ENCODE measurements at regions not wholly inside any gene's neighbourhood (a gene's known extent, or its start where the extent isn't known, plus 50 kb on each side); places are given as distances from the start of the nearest gene placed in this dataset.

- TF ChIP-seq SIN3A (IDR thresholded peaks at IDR 0.05; ENCODE audit: borderline replicate concordance, insufficient read depth, low read length) (no peak), FOXP2 (optimal IDR thresholded peaks at IDR 0.05; ENCODE audit: borderline replicate concordance, extremely low read depth, extremely low read length, insufficient read depth) (no peak), POLR2AphosphoS5 (IDR thresholded peaks at IDR 0.05; ENCODE audit: low read depth, low read length) (no peak), REST (IDR thresholded peaks at IDR 0.05; ENCODE audit: insufficient read depth in 1 of 2, low read depth in 2 of 2, low read length in 2 of 2) (no peak), TAF1 (IDR thresholded peaks at IDR 0.05; ENCODE audit: borderline replicate concordance, insufficient read depth, low read length) (no peak)
Observed at GRCh38 chr2:40975151-40975550, 523.3 kb upstream of the SLC8A1 start.

GRCh38 chr2:40997362-40997761, 545.5 kb upstream of the SLC8A1 start:
- no peak for TF ChIP-seq POLR2AphosphoS5 (IDR thresholded peaks at IDR 0.05; ENCODE audit: low read depth, low read length)
- no peak for TF ChIP-seq REST (IDR thresholded peaks at IDR 0.05; ENCODE audit: insufficient read depth in 1 of 2, low read depth in 2 of 2, low read length in 2 of 2)
- no peak for TF ChIP-seq FOXP2 (optimal IDR thresholded peaks at IDR 0.05; ENCODE audit: borderline replicate concordance, extremely low read depth, extremely low read length, insufficient read depth)
- TF ChIP-seq TAF1 (IDR thresholded peaks at IDR 0.05; ENCODE audit: borderline replicate concordance, insufficient read depth, low read length) = no peak
- no peak for TF ChIP-seq SIN3A (IDR thresholded peaks at IDR 0.05; ENCODE audit: borderline replicate concordance, insufficient read depth, low read length)

- TF ChIP-seq SIN3A (IDR thresholded peaks at IDR 0.05; ENCODE audit: borderline replicate concordance, insufficient read depth, low read length) = no peak
- no peak for TF ChIP-seq POLR2AphosphoS5 (IDR thresholded peaks at IDR 0.05; ENCODE audit: low read depth, low read length)
- no peak for TF ChIP-seq FOXP2 (optimal IDR thresholded peaks at IDR 0.05; ENCODE audit: borderline replicate concordance, extremely low read depth, extremely low read length, insufficient read depth)
- TF ChIP-seq TAF1 (IDR thresholded peaks at IDR 0.05; ENCODE audit: borderline replicate concordance, insufficient read depth, low read length) = no peak
- no peak for TF ChIP-seq REST (IDR thresholded peaks at IDR 0.05; ENCODE audit: insufficient read depth in 1 of 2, low read depth in 2 of 2, low read length in 2 of 2)
Observed at GRCh38 chr2:41000374-41000773, 548.5 kb upstream of the SLC8A1 start.

GRCh38 chr2:41000906-41001305, 549.0 kb upstream of the SLC8A1 start:
- TF ChIP-seq FOXP2 (optimal IDR thresholded peaks at IDR 0.05; ENCODE audit: borderline replicate concordance, extremely low read depth, extremely low read length, insufficient read depth) = no peak
- TF ChIP-seq REST (IDR thresholded peaks at IDR 0.05; ENCODE audit: insufficient read depth in 1 of 2, low read depth in 2 of 2, low read length in 2 of 2) = no peak
- TF ChIP-seq TAF1 (IDR thresholded peaks at IDR 0.05; ENCODE audit: borderline replicate concordance, insufficient read depth, low read length) = no peak
- no peak for TF ChIP-seq SIN3A (IDR thresholded peaks at IDR 0.05; ENCODE audit: borderline replicate concordance, insufficient read depth, low read length)

- no peak for TF ChIP-seq FOXP2 (optimal IDR thresholded peaks at IDR 0.05; ENCODE audit: borderline replicate concordance, extremely low read depth, extremely low read length, insufficient read depth)
- TF ChIP-seq POLR2AphosphoS5 (IDR thresholded peaks at IDR 0.05; ENCODE audit: low read depth, low read length) = no peak
- TF ChIP-seq TAF1 (IDR thresholded peaks at IDR 0.05; ENCODE audit: borderline replicate concordance, insufficient read depth, low read length) = no peak
- no peak for TF ChIP-seq SIN3A (IDR thresholded peaks at IDR 0.05; ENCODE audit: borderline replicate concordance, insufficient read depth, low read length)
- TF ChIP-seq REST (IDR thresholded peaks at IDR 0.05; ENCODE audit: insufficient read depth in 1 of 2, low read depth in 2 of 2, low read length in 2 of 2) = no peak
Observed at GRCh38 chr2:41004700-41005099, 552.8 kb upstream of the SLC8A1 start.
